ENCODE measurements at regions not wholly inside any gene's neighbourhood (a gene's known extent, or its start where the extent isn't known, plus 50 kb on each side); places are given as distances from the start of the nearest gene placed in this dataset.
A peak's percentile ranks its signal among the peaks of the same experiment; 100 is the strongest.

- H3K9me3 ChIP-seq (ENCODE audit: insufficient read depth, low read length), result no peaks in the 10 kb centered on the region
- no peaks in the 10 kb centered on the region for H3K4me1 ChIP-seq (ENCODE audit: insufficient read depth, insufficient read length)
- no peaks in the 10 kb centered on the region for H3K27me3 ChIP-seq (ENCODE audit: insufficient read depth, insufficient read length)
- no peak for TF ChIP-seq YY1 (IDR thresholded peaks at IDR 0.05; ENCODE audit: insufficient read depth, insufficient read length)
- TF ChIP-seq SUZ12 (IDR thresholded peaks at IDR 0.05; ENCODE audit: extremely low read depth, insufficient read depth, insufficient read length), result no peak
- no peak for TF ChIP-seq ZNF274 (IDR thresholded peaks at IDR 0.05; ENCODE audit: low read depth, low read length)
- no peak overlapping the region for H3K9ac ChIP-seq (ENCODE audit: insufficient read length, low read depth)
- DNase-seq (ENCODE audit: low read depth, low spot score), result peak; percentile 38
- H3K4me3 ChIP-seq (ENCODE audit: insufficient read length, low read depth), result no peak overlapping the region
- no peaks in the 10 kb centered on the region for H3K36me3 ChIP-seq (ENCODE audit: insufficient read depth, insufficient read length, low read length)
Observed at GRCh38 chr20:54980103-54980960, 504.9 kb downstream of the DOK5 start.

- H3K27me3 ChIP-seq (ENCODE audit: insufficient read depth, insufficient read length), result no peaks in the 10 kb centered on the region
- no peaks in the 10 kb centered on the region for H3K9me3 ChIP-seq (ENCODE audit: insufficient read depth, low read length)
- no peak overlapping the region for H3K4me3 ChIP-seq (ENCODE audit: insufficient read length, low read depth)
- H3K4me1 ChIP-seq (ENCODE audit: insufficient read depth, insufficient read length), result no peaks in the 10 kb centered on the region
- no peak overlapping the region for H3K9ac ChIP-seq (ENCODE audit: insufficient read length, low read depth)
- TF ChIP-seq YY1 (IDR thresholded peaks at IDR 0.05; ENCODE audit: insufficient read depth, insufficient read length) (no peak), ZNF274 (IDR thresholded peaks at IDR 0.05; ENCODE audit: low read depth, low read length) (no peak), SUZ12 (IDR thresholded peaks at IDR 0.05; ENCODE audit: extremely low read depth, insufficient read depth, insufficient read length) (no peak)
- DNase-seq (ENCODE audit: low read depth, low spot score), result no peak
- H3K36me3 ChIP-seq (ENCODE audit: insufficient read depth, insufficient read length, low read length), result no peaks in the 10 kb centered on the region
Observed at GRCh38 chr20:54950304-54950703, 474.9 kb downstream of the DOK5 start.

GRCh38 chr20:54941666-54942065 lies 466.3 kb downstream of the DOK5 start:
- no peaks in the 10 kb centered on the region for H3K27me3 ChIP-seq (ENCODE audit: insufficient read depth, insufficient read length)
- DNase-seq (ENCODE audit: low read depth, low spot score), result no peak
- no peaks in the 10 kb centered on the region for H3K36me3 ChIP-seq (ENCODE audit: insufficient read depth, insufficient read length, low read length)
- no peaks in the 10 kb centered on the region for H3K4me1 ChIP-seq (ENCODE audit: insufficient read depth, insufficient read length)
- no peaks in the 10 kb centered on the region for H3K9me3 ChIP-seq (ENCODE audit: insufficient read depth, low read length)
- no peak for TF ChIP-seq SUZ12 (IDR thresholded peaks at IDR 0.05; ENCODE audit: extremely low read depth, insufficient read depth, insufficient read length)
- TF ChIP-seq YY1 (IDR thresholded peaks at IDR 0.05; ENCODE audit: insufficient read depth, insufficient read length), result no peak
- no peak for TF ChIP-seq ZNF274 (IDR thresholded peaks at IDR 0.05; ENCODE audit: low read depth, low read length)
- no peak overlapping the region for H3K4me3 ChIP-seq (ENCODE audit: insufficient read length, low read depth)
- no peak overlapping the region for H3K9ac ChIP-seq (ENCODE audit: insufficient read length, low read depth)

GRCh38 chr20:54940522-54940921 lies 465.1 kb downstream of the DOK5 start:
- Histone ChIP-seq H3K36me3 (ENCODE audit: insufficient read depth, insufficient read length, low read length) (no peaks in the 10 kb centered on the region), H3K9ac (ENCODE audit: insufficient read length, low read depth) (no peak overlapping the region), H3K4me1 (ENCODE audit: insufficient read depth, insufficient read length) (no peaks in the 10 kb centered on the region), H3K27me3 (ENCODE audit: insufficient read depth, insufficient read length) (no peaks in the 10 kb centered on the region), H3K9me3 (ENCODE audit: insufficient read depth, low read length) (no peaks in the 10 kb centered on the region), H3K4me3 (ENCODE audit: insufficient read length, low read depth) (no peak overlapping the region)
- TF ChIP-seq YY1 (IDR thresholded peaks at IDR 0.05; ENCODE audit: insufficient read depth, insufficient read length) (no peak), SUZ12 (IDR thresholded peaks at IDR 0.05; ENCODE audit: extremely low read depth, insufficient read depth, insufficient read length) (no peak), ZNF274 (IDR thresholded peaks at IDR 0.05; ENCODE audit: low read depth, low read length) (no peak)
- DNase-seq (ENCODE audit: low read depth, low spot score), result no peak

- H3K4me3 ChIP-seq (ENCODE audit: insufficient read length, low read depth), result no peak overlapping the region
- no peaks in the 10 kb centered on the region for H3K4me1 ChIP-seq (ENCODE audit: insufficient read depth, insufficient read length)
- H3K36me3 ChIP-seq (ENCODE audit: insufficient read depth, insufficient read length, low read length), result no peaks in the 10 kb centered on the region
- no peak for DNase-seq (ENCODE audit: low read depth, low spot score)
- TF ChIP-seq YY1 (IDR thresholded peaks at IDR 0.05; ENCODE audit: insufficient read depth, insufficient read length) (no peak), ZNF274 (IDR thresholded peaks at IDR 0.05; ENCODE audit: low read depth, low read length) (no peak), SUZ12 (IDR thresholded peaks at IDR 0.05; ENCODE audit: extremely low read depth, insufficient read depth, insufficient read length) (no peak)
- no peak overlapping the region for H3K9ac ChIP-seq (ENCODE audit: insufficient read length, low read depth)
- H3K27me3 ChIP-seq (ENCODE audit: insufficient read depth, insufficient read length), result no peaks in the 10 kb centered on the region
- H3K9me3 ChIP-seq (ENCODE audit: insufficient read depth, low read length), result no peaks in the 10 kb centered on the region
Observed at GRCh38 chr20:54938707-54939106, 463.3 kb downstream of the DOK5 start.

GRCh38 chr20:54933212-54933904 lies 458.0 kb downstream of the DOK5 start:
- Histone ChIP-seq H3K4me1 (ENCODE audit: insufficient read depth, insufficient read length) (no peaks in the 10 kb centered on the region), H3K9ac (ENCODE audit: insufficient read length, low read depth) (no peak overlapping the region), H3K9me3 (ENCODE audit: insufficient read depth, low read length) (no peaks in the 10 kb centered on the region), H3K4me3 (ENCODE audit: insufficient read length, low read depth) (no peak overlapping the region), H3K27me3 (ENCODE audit: insufficient read depth, insufficient read length) (no peaks in the 10 kb centered on the region), H3K36me3 (ENCODE audit: insufficient read depth, insufficient read length, low read length) (no peaks in the 10 kb centered on the region)
- TF ChIP-seq SUZ12 (IDR thresholded peaks at IDR 0.05; ENCODE audit: extremely low read depth, insufficient read depth, insufficient read length) (no peak), ZNF274 (IDR thresholded peaks at IDR 0.05; ENCODE audit: low read depth, low read length) (no peak), YY1 (IDR thresholded peaks at IDR 0.05; ENCODE audit: insufficient read depth, insufficient read length) (no peak)
- no peak for DNase-seq (ENCODE audit: low read depth, low spot score)

- no peak for TF ChIP-seq SUZ12 (IDR thresholded peaks at IDR 0.05; ENCODE audit: extremely low read depth, insufficient read depth, insufficient read length)
- TF ChIP-seq ZNF274 (IDR thresholded peaks at IDR 0.05; ENCODE audit: low read depth, low read length), result no peak
- TF ChIP-seq YY1 (IDR thresholded peaks at IDR 0.05; ENCODE audit: insufficient read depth, insufficient read length), result no peak
- H3K36me3 ChIP-seq (ENCODE audit: insufficient read depth, insufficient read length, low read length), result no peaks in the 10 kb centered on the region
- no peaks in the 10 kb centered on the region for H3K27me3 ChIP-seq (ENCODE audit: insufficient read depth, insufficient read length)
- no peak for DNase-seq (ENCODE audit: low read depth, low spot score)
- no peak overlapping the region for H3K9ac ChIP-seq (ENCODE audit: insufficient read length, low read depth)
- no peak overlapping the region for H3K4me3 ChIP-seq (ENCODE audit: insufficient read length, low read depth)
- H3K4me1 ChIP-seq (ENCODE audit: insufficient read depth, insufficient read length), result no peaks in the 10 kb centered on the region
- no peaks in the 10 kb centered on the region for H3K9me3 ChIP-seq (ENCODE audit: insufficient read depth, low read length)
Observed at GRCh38 chr20:54929191-54929590, 453.8 kb downstream of the DOK5 start.
